Stimulated activated naive CD8-positive, alpha-beta T cell treated with anti-CD3 and anti-CD28 coated beads, Interleukin-15, amount 100 ng/mL, for 72 hours (primary cell): ENCODE measurements at regions not wholly inside any gene's neighbourhood (a gene's known extent, or its start where the extent isn't known, plus 50 kb on each side); places are given as distances from the start of the nearest gene placed in this dataset.

Source experiments
- ATAC-seq: fragments of 150-1000 bp; cut with Tn5 transposase; 2 replicates; pipeline ENCODE4 v1.10.0; 2021; ENCODE audit warnings: mild to moderate bottlenecking, moderate library complexity
- DNase-seq, 2 donors: peaks; one replicate each; pipeline ENCODE4 v3.0.0; 2021 to 2022
- H3K27ac Mint-ChIP-seq, 2 donors: one replicate each; pipeline ENCODE4 v1.8.0; 2022; ENCODE audit warnings: mild to moderate bottlenecking in 2 of 2, mixed read lengths in 2 of 2, moderate library complexity in 2 of 2
- H3K27me3 Mint-ChIP-seq: one replicate; pipeline ENCODE4 v1.8.0; 2022; ENCODE audit warnings: mixed read lengths
- H3K4me1 Mint-ChIP-seq: one replicate; pipeline ENCODE4 v1.8.0; 2022; ENCODE audit warnings: mild to moderate bottlenecking, mixed read lengths
- H3K4me3 Mint-ChIP-seq, 2 donors: one replicate each; pipeline ENCODE4 v1.8.0; 2022; ENCODE audit warnings: mild to moderate bottlenecking in 2 of 2, mixed read lengths in 2 of 2, moderate library complexity in 1 of 2
- H3K9me3 Mint-ChIP-seq, 2 donors: one replicate each; pipeline ENCODE4 v1.8.0; 2022; ENCODE audit warnings: mixed read lengths in 2 of 2

DNA sequence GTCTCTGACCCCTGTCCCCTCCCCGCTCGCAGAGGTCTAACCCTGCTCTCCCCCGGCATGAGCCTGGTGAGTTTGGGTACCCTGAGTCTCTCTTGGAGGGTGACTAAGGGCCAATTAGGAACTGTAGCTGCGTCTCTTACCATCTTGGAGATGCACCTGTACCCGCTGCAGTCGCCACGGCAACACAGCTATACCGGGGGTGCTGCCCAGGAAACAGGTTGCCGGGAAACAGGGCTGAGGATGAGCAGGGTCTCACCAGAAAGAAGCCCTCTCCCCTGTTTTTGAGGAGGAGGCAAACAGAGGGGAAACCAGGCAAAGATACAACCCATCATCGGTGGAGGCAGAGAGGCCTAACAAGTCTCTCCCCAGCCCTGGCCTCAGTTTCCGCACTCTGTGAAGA, 140.2 kb downstream of the TMEM132E start:
- Mint-ChIP-seq H3K27ac (no peak overlapping the region), H3K9me3 (no peaks in the 10 kb centered on the region), H3K4me1 (no peaks in the 10 kb centered on the region), H3K4me3 (no peak overlapping the region), H3K27me3 (peaks cover 23% of the 10 kb centered on the region)
- DNase-seq (no peak), ATAC-seq (no peak)

- H3K9me3 Mint-ChIP-seq: no peaks in the 10 kb centered on the region
- no peak overlapping the region for H3K4me3 Mint-ChIP-seq
- ATAC-seq: no peak
- peaks cover under 1% of the 10 kb centered on the region for H3K27me3 Mint-ChIP-seq
- no peaks in the 10 kb centered on the region for H3K4me1 Mint-ChIP-seq
- H3K27ac Mint-ChIP-seq: no peak overlapping the region
- DNase-seq: no peak
Observed at GRCh38 chr17:34717092-34717491, 137.7 kb downstream of the TMEM132E start.

GRCh38 chr17:34716291-34716690, 136.9 kb downstream of the TMEM132E start:
- no peak overlapping the region for H3K4me3 Mint-ChIP-seq
- ATAC-seq (no peak), DNase-seq (no peak)
- no peak overlapping the region for H3K27ac Mint-ChIP-seq
- no peaks in the 10 kb centered on the region for H3K4me1 Mint-ChIP-seq
- no peaks in the 10 kb centered on the region for H3K9me3 Mint-ChIP-seq
- peaks cover 8% of the 10 kb centered on the region for H3K27me3 Mint-ChIP-seq

- no peak for ATAC-seq
- no peak overlapping the region for H3K27ac Mint-ChIP-seq
- H3K9me3 Mint-ChIP-seq: no peaks in the 10 kb centered on the region
- no peak overlapping the region for H3K4me3 Mint-ChIP-seq
- no peak for DNase-seq
- H3K27me3 Mint-ChIP-seq: peaks cover 8% of the 10 kb centered on the region
- no peaks in the 10 kb centered on the region for H3K4me1 Mint-ChIP-seq
Observed at GRCh38 chr17:34715504-34715903, 136.1 kb downstream of the TMEM132E start.

DNA sequence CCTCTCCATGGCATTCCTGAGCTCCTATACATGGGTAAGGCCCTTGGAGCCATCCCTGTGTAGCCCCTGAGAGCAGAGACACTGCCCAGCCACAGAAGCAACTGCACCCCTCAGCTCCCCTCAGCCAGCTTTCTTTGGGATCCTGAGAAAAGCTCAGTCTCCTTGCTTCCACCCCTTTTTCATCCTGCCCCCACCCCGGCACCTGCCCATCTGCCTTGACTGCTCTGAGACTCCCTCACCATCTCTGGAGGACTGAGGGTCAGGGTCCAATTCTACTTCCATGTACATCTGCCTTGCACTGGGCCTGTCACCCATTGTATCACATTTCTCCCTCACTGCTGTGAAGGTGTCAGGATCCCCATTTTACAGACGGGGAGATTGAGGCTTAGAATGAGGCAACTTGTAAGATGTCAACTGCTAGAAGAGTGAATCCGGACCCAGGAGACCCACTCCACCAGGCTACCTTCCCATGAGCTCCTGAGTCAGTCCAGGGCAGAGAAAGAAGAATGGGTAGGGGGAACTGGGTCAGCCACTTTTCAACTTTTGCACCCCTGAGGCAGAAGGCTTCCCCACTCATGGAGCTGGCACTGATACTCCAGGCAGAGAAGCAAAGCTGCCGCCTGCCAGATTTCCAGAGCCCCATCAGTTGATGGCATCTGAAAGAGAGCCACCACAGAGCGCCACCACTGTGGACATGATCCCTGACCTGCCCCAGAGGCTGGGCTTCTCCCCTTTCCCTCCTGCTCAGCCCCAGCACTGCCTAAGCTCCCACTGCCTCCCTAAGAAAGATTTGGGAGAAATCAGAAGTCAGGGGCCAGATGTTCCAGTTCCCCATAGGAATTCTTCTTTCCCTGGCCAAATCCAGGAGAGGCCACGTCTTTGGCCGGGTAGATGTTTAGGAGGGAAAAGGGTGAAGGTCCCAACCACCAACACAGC, 135.4 kb downstream of the TMEM132E start:
- H3K9me3 Mint-ChIP-seq: no peaks in the 10 kb centered on the region
- no peak overlapping the region for H3K4me3 Mint-ChIP-seq
- H3K27ac Mint-ChIP-seq: no peak overlapping the region
- H3K27me3 Mint-ChIP-seq: peaks cover 12% of the 10 kb centered on the region
- DNase-seq: no peak
- no peaks in the 10 kb centered on the region for H3K4me1 Mint-ChIP-seq
- ATAC-seq: no peak

DNA sequence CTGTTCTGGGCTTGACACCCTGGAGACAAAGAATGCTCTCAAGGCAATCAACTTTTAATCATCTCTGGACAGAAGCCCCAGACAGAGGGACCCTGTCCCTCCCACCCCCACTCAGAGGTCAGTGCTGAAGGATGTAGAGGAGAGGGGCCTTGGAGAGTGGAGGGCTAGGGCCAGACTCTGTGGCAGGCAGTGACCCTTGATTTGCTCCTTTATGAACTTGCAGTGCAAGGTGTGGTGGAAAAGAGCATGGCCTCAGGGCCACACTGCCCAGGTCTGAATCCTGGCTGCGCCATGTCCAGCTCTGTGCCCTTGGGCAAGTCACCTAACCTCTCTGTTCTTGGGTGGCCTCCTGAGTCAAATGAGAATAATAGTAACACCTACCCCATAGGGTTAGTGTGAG, 134.3 kb downstream of the TMEM132E start:
- no peak for ATAC-seq
- Mint-ChIP-seq H3K4me3 (no peak overlapping the region), H3K27me3 (peaks cover 16% of the 10 kb centered on the region), H3K9me3 (no peaks in the 10 kb centered on the region), H3K4me1 (no peaks in the 10 kb centered on the region), H3K27ac (no peak overlapping the region)
- DNase-seq: no peak

DNA sequence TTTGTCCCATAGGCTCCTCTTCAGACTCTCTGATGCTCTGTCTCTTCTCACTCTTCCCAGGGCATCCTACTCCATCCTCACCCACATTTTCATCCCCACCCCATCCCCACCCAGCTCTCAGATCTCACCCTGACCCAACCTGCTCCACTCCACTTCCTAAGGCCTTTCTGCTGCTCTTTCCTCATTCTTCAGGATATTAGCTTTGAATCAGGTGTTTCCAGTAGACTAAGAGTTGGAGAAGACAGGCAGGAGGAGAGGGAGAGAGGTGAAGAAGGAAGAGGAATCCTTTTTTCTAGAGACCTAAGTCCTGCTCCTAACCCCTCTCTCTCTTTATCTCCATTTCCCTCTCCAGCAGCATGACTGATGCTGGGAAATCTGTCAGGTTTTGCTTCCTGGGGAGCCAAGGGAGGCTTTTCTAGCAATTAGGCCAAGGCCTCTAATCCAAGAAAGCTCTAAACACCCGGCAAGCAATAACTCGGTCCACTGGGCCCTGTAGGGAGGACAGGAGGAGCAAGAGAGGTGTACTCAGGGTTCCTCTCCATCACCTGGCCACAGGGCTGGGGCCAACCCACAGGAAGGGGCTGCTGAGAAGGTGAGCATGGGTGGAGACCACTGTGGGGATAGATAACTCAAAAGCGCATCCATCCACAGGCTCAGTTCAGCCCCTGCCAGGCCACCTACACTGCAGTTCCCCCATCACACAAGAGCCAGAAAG, 133.3 kb downstream of the TMEM132E start:
- Mint-ChIP-seq H3K9me3 (no peaks in the 10 kb centered on the region), H3K4me1 (no peaks in the 10 kb centered on the region), H3K27me3 (peaks cover 16% of the 10 kb centered on the region), H3K4me3 (no peak overlapping the region), H3K27ac (no peak overlapping the region)
- ATAC-seq (no peak), DNase-seq (no peak)

DNA sequence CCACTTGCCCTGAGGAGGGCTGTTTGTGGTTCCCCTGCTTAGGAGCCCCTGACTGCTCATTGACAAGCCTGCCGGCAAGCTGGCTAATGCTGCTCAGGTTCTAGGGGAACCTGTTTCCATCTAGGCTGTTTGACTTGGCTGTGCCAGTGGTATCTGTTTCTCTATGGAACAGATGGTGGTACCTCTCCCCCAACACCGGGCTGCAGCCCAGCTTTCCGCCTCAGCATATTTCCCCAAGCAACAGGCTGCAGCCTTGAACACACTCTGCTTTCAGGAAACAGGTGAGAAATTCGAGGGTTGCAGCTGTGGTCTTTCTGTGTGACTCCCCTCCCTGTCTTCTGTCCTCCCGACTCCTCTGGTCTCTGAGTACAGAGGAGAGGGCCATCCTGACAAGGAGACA, 132.3 kb downstream of the TMEM132E start:
- Mint-ChIP-seq H3K27me3 (peaks cover 16% of the 10 kb centered on the region), H3K9me3 (peaks cover 0 to under 1% of the 10 kb centered on the region in 2 donors), H3K4me1 (no peaks in the 10 kb centered on the region), H3K27ac (no peak overlapping the region), H3K4me3 (no peak overlapping the region)
- DNase-seq: no peak
- no peak for ATAC-seq

GRCh38 chr17:34710226-34710625, 130.8 kb downstream of the TMEM132E start:
- H3K27me3 Mint-ChIP-seq: peaks cover 16% of the 10 kb centered on the region
- no peaks in the 10 kb centered on the region for H3K4me1 Mint-ChIP-seq
- no peak overlapping the region for H3K4me3 Mint-ChIP-seq
- ATAC-seq: no peak
- peaks cover 0 to 5% of the 10 kb centered on the region in 2 donors for H3K9me3 Mint-ChIP-seq
- no peak for DNase-seq
- no peak overlapping the region for H3K27ac Mint-ChIP-seq

DNA sequence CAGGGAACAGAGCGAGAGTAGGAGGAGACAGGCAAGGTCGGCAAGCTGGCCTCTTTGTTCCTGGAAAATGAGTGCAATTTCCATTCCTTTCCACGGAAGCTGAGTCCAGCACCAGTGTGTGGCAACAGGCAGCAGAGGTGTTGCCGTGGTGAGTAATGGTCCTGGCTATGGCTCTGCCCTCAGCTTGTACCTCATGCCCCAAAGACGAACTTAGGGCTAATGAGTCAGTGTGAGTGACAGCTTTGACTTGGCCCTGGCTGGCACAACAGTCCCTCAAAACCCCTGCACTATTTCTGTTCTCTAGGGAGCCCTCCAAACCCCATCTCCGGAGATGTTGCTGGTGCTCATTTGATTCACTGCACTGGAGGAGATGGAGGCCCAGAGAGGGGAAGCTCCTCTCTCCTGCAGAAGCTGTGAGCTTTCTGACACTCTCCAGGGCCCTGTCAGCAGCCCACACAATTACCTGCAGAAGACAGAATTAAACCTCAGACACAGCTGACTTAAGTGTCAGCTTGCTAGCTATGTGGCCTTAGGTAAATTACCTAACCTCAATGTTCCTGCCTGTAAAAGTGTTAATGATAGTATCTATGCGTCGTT, 129.9 kb downstream of the TMEM132E start:
- no peak overlapping the region for H3K4me3 Mint-ChIP-seq
- peaks cover 0 to 5% of the 10 kb centered on the region in 2 donors for H3K9me3 Mint-ChIP-seq
- no peaks in the 10 kb centered on the region for H3K4me1 Mint-ChIP-seq
- ATAC-seq: no peak
- peaks cover 23% of the 10 kb centered on the region for H3K27me3 Mint-ChIP-seq
- H3K27ac Mint-ChIP-seq: peak overlapping the region in 1 of 2 donors; percentile 24
- DNase-seq: no peak

DNA sequence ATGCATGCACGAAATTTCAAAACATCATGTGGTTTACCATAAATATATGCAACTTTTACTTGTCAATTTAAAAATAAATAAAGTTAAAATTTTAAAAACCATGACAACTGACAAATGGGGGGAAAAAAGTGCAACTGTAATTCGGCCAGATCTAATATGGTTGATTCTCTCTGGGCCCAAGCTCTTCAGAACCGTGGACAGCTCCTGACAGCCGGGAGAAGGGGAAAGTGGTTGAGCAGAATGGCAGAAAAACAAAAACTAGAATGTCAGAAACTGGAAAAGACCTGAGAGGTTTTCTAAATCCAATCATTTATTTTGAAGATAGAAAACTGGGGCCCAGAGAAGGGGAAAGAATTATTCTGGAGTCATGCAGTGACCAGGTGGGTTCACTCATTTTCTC, 126.6 kb downstream of the TMEM132E start:
- ATAC-seq (no peak), DNase-seq (no peak)
- Mint-ChIP-seq H3K9me3 (peaks cover 0 to 5% of the 10 kb centered on the region in 2 donors), H3K4me1 (no peaks in the 10 kb centered on the region), H3K27ac (no peak overlapping the region), H3K4me3 (no peak overlapping the region), H3K27me3 (peaks cover 16% of the 10 kb centered on the region)

GRCh38 chr17:34703533-34703932, 124.2 kb downstream of the TMEM132E start:
- DNase-seq (no peak), ATAC-seq (no peak)
- Mint-ChIP-seq H3K4me1 (no peaks in the 10 kb centered on the region), H3K9me3 (peaks cover 0 to 5% of the 10 kb centered on the region in 2 donors), H3K27ac (no peak overlapping the region), H3K4me3 (no peak overlapping the region), H3K27me3 (peaks cover 7% of the 10 kb centered on the region)

DNA sequence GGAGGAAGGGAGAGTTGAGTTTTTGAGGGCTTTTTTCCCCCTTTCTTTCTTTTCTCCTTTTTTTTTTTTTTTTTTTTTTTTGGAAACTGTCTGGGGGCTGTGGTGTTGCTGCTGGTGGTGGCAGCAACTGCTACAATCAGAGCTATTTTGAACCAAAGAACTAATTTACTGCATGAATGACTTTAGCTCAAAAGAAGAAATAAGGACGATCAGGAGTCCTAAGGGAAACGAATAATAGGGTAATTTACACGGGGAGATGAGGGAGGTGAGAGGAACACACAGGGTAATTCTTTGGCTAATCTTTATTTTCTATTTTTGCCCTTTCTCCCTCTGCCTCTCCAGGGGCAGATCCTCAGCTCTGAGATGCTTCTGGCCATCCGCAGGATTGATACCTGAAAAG, 119.8 kb downstream of the TMEM132E start:
- H3K27ac Mint-ChIP-seq: no peak overlapping the region

DNA sequence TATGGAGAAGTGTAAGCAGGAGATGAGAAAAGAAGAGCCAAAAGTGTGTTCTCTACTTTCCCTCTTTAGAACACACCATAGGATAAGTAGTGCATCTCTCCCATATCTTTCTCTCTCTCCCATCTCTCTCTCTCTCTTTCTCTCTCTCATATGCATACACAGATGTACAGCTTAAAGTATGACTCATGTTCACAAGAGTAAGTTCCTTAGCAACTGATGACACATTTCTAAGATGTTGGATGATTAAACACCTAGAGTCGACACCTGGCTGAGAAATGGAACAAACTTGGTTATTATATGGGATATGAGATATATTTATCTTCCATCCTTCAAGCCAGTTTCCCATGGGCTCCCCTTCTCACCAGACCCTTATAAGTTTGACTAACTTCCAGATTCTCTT, 113.5 kb downstream of the TMEM132E start:
- H3K4me1 Mint-ChIP-seq: no peaks in the 10 kb centered on the region
- peaks cover 17% of the 10 kb centered on the region for H3K27me3 Mint-ChIP-seq
- H3K9me3 Mint-ChIP-seq: peaks cover 0 to 8% of the 10 kb centered on the region in 2 donors
- no peak overlapping the region for H3K27ac Mint-ChIP-seq
- H3K4me3 Mint-ChIP-seq: no peak overlapping the region
- DNase-seq (no peak), ATAC-seq (no peak)

More for the DNA sequence above, 119.8 kb downstream of the TMEM132E start:
- ATAC-seq: no peak
- DNase-seq: no peak
- H3K4me1 Mint-ChIP-seq: no peaks in the 10 kb centered on the region
- H3K9me3 Mint-ChIP-seq: no peaks in the 10 kb centered on the region
- H3K27me3 Mint-ChIP-seq: no peaks in the 10 kb centered on the region
- H3K4me3 Mint-ChIP-seq: no peak overlapping the region
